Right atrium auricular region (tissue), 2 donors: ENCODE measurements at regions not wholly inside any gene's neighbourhood (a gene's known extent, or its start where the extent isn't known, plus 50 kb on each side); places are given as distances from the start of the nearest gene placed in this dataset.

ENCODE experiments used
- DNase-seq: peaks from one replicate; pipeline ENCODE4 v3.0.0-alpha.2; 2019; ENCODE audit warnings: low spot score
- H3K27ac ChIP-seq, 2 donors: fragments of 200-600 bp; sonication (generic); 1 replicate in 1 of 2; 2 replicates in 1 of 2; pipeline ENCODE4 v1.5.1; 2016 to 2019
- H3K27me3 ChIP-seq, 2 donors: fragments of 200-600 bp; sonication (generic); one replicate each; pipeline versions ENCODE4 v1.5.1 to v1.6.0; 2017 to 2019
- H3K36me3 ChIP-seq: fragments of 200-600 bp; sonication (generic); one replicate; pipeline ENCODE4 v1.5.1; 2016
- H3K4me1 ChIP-seq, 2 donors: fragments of 200-600 bp; sonication (generic); one replicate each; pipeline versions ENCODE4 v1.5.1 to v1.6.0; 2017 to 2019
- H3K4me3 ChIP-seq, 2 donors: fragments of 200-600 bp; sonication (generic); 1 replicate in 1 of 2; 2 replicates in 1 of 2; pipeline ENCODE4 v1.5.1; 2017 to 2019; ENCODE audit warnings: mild to moderate bottlenecking in 1 of 2, moderate library complexity in 1 of 2
- H3K9me3 ChIP-seq, 2 donors: fragments of 200-600 bp; sonication (generic); one replicate each; pipeline ENCODE4 v1.5.1; 2019
- TF ChIP-seq, protein P1 (sequence below), 2 donors: fragments of 200-600 bp; sonication (generic); IDR thresholded peaks; one replicate each; pipeline ENCODE4 v1.5.1; 2019; ENCODE audit warnings: antibody characterized with exemption in 2 of 2

DNA sequence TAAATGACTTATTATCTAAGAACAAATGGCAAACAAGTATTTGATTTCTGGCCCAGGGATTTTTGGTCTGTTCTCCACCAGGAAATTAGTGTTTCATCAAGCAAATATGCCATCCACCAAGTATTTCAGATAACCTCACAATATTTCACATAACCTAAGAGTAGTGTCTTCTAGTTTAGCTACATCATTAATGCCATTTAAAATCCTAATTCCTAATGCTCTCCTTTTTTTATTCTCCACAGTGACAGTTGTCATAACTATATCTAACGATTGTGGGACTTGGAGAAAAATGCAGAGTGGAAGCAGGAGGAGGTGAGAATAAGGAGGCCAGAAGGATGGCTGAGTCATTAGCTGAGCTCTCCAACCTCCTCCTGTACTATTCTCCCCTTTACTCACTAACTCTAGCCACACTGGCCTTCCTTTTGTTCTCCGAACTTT, 58.5 kb upstream of the CTLA4 start:
- Histone ChIP-seq H3K9me3 (peaks cover 0 to 23% of the 10 kb centered on the region in 2 donors), H3K27me3 (no peaks in the 10 kb centered on the region), H3K27ac (peak overlapping the region in 1 of 2 donors; percentile 3), H3K4me1 (peaks cover 0 to 15% of the 10 kb centered on the region in 2 donors), H3K36me3 (no peaks in the 10 kb centered on the region), H3K4me3 (no peak overlapping the region)
- no peak for DNase-seq
- TF ChIP-seq, protein P1, sequence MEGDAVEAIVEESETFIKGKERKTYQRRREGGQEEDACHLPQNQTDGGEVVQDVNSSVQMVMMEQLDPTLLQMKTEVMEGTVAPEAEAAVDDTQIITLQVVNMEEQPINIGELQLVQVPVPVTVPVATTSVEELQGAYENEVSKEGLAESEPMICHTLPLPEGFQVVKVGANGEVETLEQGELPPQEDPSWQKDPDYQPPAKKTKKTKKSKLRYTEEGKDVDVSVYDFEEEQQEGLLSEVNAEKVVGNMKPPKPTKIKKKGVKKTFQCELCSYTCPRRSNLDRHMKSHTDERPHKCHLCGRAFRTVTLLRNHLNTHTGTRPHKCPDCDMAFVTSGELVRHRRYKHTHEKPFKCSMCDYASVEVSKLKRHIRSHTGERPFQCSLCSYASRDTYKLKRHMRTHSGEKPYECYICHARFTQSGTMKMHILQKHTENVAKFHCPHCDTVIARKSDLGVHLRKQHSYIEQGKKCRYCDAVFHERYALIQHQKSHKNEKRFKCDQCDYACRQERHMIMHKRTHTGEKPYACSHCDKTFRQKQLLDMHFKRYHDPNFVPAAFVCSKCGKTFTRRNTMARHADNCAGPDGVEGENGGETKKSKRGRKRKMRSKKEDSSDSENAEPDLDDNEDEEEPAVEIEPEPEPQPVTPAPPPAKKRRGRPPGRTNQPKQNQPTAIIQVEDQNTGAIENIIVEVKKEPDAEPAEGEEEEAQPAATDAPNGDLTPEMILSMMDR (IDR thresholded peaks at IDR 0.05), result no peak

DNA sequence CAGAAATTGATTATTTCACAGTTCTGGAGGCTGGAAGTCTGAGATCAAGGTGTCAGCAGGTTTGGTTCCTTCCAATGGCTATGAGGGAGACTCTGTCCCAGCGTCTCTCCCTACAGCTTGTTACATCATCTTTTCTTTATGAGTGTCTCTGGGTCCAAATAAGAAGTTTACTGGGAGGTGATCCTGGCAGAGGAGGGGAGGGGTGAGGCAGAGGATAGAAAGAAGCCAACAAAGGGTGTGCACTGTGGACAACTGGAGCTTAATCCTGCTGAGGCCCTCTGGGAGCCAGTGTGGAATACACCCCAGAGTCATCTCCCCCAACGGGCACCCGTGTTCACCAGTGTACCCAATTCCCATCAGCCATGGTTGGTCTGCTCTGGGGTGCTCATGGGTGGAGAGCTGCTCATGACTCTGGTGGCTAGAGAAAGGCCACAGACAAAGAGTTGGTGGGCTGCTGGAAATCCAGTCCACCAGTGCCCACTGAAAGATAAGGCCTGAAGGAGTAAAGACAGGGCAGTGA, 57.5 kb upstream of the CTLA4 start:
- DNase-seq, result no peak
- Histone ChIP-seq H3K27ac (peak overlapping the region in 1 of 2 donors; percentile 28), H3K9me3 (peaks cover 0 to 16% of the 10 kb centered on the region in 2 donors), H3K36me3 (no peaks in the 10 kb centered on the region), H3K4me3 (no peak overlapping the region), H3K4me1 (peaks cover 0 to 17% of the 10 kb centered on the region in 2 donors), H3K27me3 (no peaks in the 10 kb centered on the region)
- TF ChIP-seq, protein P1 (IDR thresholded peaks at IDR 0.05), result no peak

DNA sequence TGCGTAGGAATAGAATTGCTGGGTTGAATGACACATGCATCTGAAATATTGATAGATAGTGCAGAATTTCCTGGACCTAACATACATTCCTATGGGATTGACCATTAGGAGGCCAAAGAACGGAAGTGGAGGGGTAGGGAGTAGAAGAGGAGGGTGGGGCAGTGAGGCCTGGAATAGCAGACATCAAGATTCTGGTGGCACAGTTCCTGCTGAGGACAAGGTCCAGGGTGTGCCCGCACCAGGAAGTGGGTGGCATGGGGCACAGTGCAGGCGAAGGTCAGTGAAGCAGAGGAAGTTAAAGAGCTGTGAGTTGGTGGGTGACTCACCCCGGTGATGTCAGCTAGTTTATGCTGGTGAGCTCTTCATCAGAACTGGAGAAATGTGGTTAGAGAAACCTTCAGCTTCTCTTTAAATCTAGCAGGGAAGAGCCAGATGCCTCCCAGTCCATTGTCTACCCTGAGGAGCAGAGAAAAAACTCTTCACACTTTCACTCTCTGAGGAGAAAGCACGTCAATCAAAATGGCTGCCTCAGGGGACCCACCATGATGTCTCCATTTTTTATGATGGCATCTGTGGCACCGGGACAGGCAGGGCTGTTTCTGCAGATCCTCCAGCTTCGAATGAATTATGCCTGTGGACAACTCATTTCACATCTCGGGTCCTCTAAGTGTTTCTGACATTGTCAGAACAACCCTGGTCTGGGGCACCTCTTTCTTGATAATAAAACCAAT, 55.9 kb upstream of the CTLA4 start:
- TF ChIP-seq, protein P1 (IDR thresholded peaks at IDR 0.05), result no peak
- no peak overlapping the region for H3K4me3 ChIP-seq
- H3K9me3 ChIP-seq, result peaks cover 0 to under 1% of the 10 kb centered on the region in 2 donors
- no peaks in the 10 kb centered on the region for H3K27me3 ChIP-seq
- DNase-seq, result peak; percentile 85
- peak overlapping the region in 1 of 2 donors; percentile 35 for H3K27ac ChIP-seq
- H3K4me1 ChIP-seq, result peaks cover 0 to 25% of the 10 kb centered on the region in 2 donors
- H3K36me3 ChIP-seq, result no peaks in the 10 kb centered on the region

DNA sequence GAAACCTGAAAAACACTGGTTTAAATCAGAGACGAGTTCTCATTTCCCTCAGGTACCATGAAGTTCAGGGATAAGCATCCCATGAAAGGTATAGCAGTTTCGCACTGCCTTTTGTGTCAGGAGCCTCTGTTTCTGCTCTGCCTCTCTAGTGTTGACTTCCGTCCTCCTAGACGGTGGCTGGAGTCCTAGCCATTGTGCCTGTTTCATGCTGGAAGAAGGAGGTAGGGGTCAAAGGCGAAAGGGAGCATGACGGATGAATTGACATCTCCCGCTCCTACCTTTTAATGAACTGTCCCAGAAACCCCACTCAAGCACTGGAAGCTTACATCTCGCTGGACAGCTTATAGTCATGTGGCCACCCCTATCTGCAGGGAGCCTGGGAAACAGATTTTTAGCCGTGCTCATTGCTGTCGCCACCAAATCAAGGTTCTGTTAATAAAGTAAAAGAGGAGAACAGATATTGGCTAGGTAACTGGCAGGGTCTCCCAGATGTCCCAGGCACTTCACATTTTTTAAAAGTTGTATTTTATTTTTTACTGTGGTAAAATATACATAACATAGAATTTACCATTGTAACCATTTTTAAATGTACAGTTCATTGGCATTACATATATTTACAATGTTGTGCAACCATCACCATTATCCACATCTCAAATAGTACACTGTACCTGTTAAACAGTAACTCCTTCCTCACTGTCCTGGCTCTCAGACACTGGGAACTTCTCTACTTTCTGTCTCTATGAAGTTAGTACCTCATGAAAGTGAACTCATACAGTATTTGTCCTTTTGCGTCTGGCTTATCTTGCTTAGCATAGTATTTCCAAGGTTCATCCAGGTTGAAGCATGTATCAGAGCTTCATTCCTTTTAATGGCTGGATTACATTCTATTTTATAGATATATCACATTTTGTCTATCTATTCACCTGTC, 55.0 kb upstream of the CTLA4 start:
- TF ChIP-seq, protein P1 (IDR thresholded peaks at IDR 0.05), result no peak
- Histone ChIP-seq H3K4me1 (peaks cover 0 to 25% of the 10 kb centered on the region in 2 donors), H3K4me3 (no peak overlapping the region), H3K36me3 (no peaks in the 10 kb centered on the region), H3K9me3 (no peaks in the 10 kb centered on the region), H3K27ac (peak overlapping the region in 1 of 2 donors; percentile 35), H3K27me3 (no peaks in the 10 kb centered on the region)
- DNase-seq, result no peak

DNA sequence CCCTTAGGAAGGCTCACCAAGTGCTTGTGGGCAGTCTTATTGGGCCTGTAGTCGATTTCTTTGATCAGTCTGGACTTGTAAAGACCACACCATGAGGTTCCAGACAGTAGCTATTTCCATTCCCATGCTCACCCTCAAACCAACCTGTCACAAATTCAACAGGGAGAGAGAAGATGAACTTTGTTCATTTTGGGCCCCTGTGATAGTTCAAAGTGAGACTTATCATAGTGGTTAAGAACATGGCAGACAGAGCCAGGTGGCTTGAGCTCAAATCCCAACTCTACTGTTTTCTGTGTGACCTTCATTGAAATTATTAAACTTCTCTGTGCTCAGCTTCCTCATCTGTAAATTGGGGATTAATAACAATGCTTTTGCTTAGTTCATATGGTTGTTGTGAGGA, 53.9 kb upstream of the CTLA4 start:
- no peak for DNase-seq
- Histone ChIP-seq H3K27me3 (no peaks in the 10 kb centered on the region), H3K9me3 (no peaks in the 10 kb centered on the region), H3K27ac (no peak overlapping the region), H3K4me1 (peaks cover 0 to 25% of the 10 kb centered on the region in 2 donors), H3K36me3 (no peaks in the 10 kb centered on the region), H3K4me3 (no peak overlapping the region)
- TF ChIP-seq, protein P1 (IDR thresholded peaks at IDR 0.05), result no peak
